Mammary epithelial cell (primary cell): ENCODE measurements at regions not wholly inside any gene's neighbourhood (a gene's known extent, or its start where the extent isn't known, plus 50 kb on each side); places are given as distances from the start of the nearest gene placed in this dataset.

Experiments
- EZH2 ChIP-seq: IDR thresholded peaks from 2 replicates; pipeline ENCODE4 v1.6.1; 2012; ENCODE audit warnings: low read length, inconsistent platforms, borderline replicate concordance
- TF ChIP-seq, protein P1 (sequence below), 2 donors: IDR thresholded peaks in 1 of 2; conservative IDR thresholded peaks in 1 of 2; 2 replicates each; pipeline ENCODE4 v1.5.1; 2011 to 2012; ENCODE audit warnings: inconsistent platforms in 2 of 2, low read length in 2 of 2, mild to moderate bottlenecking in 2 of 2, control low read depth in 1 of 2, low read depth in 1 of 2; ENCODE audit not compliant: insufficient read depth in 1 of 2; ENCODE audit errors: extremely low read depth in 1 of 2

DNA sequence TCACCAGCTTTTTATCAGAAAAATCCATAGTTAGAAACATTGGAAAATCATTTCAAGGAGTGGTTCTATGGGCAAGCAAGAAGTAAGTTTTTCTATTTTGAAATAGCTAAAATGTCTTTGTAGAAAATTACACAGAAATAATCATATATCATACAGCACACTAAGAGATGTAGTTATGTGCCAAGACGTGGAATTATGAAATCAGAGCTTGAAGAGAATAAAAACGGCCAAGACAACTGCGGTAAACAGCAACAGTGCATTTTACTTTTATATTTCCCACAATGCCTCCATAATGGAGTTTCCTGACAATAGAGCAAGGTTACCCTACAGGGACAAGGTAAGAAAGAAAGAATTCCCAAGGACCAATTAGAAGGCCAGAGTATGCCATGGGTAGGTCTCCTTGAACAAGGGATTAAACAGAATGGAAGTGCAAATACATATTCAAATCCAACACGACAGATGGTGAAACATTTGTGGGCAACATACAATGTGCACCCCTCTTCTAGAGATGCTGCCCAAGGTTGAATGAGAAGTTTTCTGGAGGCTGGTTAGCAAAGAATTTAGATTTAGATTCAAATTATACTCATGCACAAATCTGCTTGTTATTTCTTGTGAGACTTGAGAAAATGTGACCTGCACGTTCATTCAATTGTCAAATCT, 76.1 kb upstream of the BTG1 start:
- TF ChIP-seq, protein P1, sequence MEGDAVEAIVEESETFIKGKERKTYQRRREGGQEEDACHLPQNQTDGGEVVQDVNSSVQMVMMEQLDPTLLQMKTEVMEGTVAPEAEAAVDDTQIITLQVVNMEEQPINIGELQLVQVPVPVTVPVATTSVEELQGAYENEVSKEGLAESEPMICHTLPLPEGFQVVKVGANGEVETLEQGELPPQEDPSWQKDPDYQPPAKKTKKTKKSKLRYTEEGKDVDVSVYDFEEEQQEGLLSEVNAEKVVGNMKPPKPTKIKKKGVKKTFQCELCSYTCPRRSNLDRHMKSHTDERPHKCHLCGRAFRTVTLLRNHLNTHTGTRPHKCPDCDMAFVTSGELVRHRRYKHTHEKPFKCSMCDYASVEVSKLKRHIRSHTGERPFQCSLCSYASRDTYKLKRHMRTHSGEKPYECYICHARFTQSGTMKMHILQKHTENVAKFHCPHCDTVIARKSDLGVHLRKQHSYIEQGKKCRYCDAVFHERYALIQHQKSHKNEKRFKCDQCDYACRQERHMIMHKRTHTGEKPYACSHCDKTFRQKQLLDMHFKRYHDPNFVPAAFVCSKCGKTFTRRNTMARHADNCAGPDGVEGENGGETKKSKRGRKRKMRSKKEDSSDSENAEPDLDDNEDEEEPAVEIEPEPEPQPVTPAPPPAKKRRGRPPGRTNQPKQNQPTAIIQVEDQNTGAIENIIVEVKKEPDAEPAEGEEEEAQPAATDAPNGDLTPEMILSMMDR (conservative IDR thresholded peaks at IDR 0.05 in 1 of 2, IDR thresholded peaks at IDR 0.05 in 1 of 2; ENCODE audit: extremely low read depth in 1 of 2, insufficient read depth in 1 of 2, low read depth in 1 of 2, low read length in 2 of 2): no peak
- TF ChIP-seq EZH2: no peak
